HG02973 (cell line): ENCODE measurements at regions not wholly inside any gene's neighbourhood (a gene's known extent, or its start where the extent isn't known, plus 50 kb on each side); places are given as distances from the start of the nearest gene placed in this dataset.

ENCODE experiments used
- ATAC-seq: cut with Tn5 transposase; IDR thresholded peaks from one replicate; pipeline ENCODE4 v1.9.1; 2021; ENCODE audit warnings: moderate library complexity; ENCODE audit not compliant: unreplicated experiment

DNA sequence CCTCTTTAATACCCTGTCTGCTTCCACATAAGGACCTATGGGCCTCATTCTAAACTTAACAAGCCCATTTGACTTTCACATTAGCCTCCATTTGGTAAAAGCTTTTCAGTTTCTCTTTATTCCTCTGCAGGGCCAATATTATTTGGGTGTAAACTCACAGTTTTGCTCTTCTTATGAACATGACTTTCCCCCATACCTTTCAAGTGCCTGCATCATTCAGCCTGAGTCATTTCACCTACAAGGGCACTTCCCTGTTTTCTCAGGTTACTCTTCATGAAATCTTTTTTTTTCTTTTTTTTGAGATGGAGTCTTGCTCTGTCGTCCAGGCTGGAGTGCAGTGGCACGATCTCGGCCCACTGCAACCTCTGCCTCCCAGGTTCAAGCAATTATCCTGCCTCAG, 1258.1 kb upstream of the CELF2 start:
- no peak for ATAC-seq

DNA sequence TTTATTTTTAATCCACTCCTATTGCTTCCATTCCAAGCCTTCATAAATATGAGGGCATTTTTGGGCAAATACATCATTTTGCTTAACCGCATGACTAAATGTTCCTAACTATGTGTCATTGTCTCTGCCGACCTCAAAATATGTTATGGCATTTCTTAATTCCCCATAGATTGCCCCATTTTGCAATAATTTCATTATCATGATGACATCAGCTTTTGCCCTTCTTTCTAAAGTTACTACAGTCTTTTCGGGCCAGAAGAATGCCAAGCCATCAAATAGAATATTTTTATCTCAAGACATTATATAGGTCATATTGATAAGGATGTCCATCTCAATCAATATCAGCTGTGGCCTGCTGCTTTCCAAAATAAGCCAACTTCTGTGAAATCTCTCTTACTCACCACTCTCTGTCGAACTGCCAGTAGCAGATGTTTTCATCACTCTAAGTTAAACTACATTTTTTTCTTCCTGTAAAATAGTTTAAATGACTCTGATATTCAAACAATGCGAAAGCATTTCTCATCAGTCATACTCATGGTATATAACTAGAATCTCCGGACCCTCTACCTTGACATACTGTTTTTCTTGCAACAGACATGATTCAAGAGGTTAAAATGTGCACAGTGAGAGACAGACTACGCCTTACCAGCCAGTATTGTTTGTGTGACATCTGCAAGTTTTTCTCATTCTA, 1254.6 kb upstream of the CELF2 start:
- no peak for ATAC-seq

DNA sequence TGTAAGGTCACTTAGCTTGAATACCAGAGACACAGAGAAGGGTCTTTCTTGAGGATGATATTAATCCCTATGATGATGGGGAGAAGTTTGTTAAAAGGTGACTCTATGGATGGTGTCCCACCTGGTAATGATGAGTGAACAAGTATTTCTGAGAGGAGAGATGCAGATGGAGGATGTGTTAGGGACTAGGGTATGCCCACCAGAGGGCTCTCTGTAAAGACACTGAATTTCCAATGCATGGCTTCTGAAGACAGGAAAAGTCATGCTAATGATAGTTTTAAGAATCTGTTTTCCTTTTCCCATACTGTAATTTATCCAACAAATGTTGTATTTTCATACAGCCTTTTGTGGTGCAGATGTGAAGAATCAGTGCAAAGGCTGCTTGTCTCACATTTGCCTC, 1250.9 kb upstream of the CELF2 start:
- ATAC-seq = no peak

DNA sequence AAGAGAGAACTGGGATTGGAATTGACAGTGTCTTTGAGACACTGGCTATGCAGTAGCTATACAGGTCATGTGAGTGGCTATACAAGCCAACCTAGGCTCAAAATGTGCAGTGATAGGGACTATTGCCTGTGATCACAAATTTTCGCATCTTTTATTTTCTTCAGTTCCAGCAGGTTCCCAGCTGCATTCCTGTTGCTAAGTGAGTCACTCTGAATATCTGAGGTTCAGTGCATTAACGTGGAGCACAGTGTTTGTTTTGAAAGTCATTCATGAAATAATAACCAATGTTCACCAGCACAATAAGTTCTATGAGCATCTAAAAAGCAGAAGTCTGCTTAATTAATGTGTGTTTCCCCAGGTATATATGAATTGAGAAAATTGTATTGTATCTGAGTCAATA, 1236.0 kb upstream of the CELF2 start:
- no peak for ATAC-seq

DNA sequence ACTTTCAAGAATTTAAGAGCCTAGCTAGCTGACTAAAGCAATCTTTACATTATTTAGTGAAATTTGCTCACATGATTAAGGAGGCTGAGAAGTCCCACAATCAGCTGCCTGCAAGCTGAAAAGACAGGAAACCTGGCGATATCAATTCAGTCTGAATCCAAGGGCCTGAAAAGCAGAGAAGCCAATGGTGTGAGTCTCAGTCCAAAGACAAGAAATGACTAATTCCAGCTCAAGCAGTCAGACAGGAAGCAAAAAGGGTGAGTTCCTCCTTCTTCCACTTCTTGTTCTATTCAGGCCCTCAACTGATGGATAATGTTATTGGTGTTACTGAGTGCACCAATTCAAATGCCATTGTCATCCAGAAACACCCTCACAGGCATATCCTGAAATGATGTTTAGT, 1231.6 kb upstream of the CELF2 start:
- no peak for ATAC-seq

DNA sequence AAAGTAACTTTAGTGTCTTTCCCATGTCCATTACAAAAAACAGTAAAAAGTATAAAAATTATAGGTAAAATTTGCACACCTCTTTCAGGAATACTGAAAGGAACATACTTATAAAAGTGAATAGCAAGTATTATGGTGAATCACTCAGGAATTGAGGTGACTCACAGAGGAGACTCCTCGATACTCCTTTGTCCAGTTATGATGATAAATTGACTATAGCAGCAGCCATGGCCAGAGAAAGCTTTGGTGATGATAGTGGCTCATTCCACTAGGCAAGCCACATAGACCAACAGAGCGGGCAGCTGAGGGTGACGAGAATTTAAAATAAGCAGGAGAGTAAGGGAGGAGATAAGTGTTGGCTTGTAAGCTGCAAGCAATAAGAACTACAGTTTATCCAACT, 1231.1 kb upstream of the CELF2 start:
- ATAC-seq = no peak

DNA sequence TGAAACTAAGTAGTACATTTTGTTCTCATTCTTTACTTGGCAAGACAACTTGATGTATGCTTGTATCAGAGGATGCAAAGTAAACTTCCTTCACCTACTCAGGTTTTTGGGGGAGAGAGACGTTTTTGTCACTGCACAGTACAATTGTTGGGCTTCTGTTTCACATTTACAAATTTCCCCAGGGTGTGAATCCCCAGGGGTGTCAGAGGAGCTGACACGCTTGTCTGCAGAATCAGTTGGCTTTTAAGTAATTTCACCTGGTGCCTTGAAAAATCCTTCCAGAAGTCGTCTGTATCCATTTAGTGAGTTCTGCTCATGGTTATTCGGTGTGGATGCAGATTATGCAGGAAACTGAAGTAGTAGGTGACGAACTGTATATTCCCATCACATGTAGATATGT, 1227.7 kb upstream of the CELF2 start:
- ATAC-seq = no peak

DNA sequence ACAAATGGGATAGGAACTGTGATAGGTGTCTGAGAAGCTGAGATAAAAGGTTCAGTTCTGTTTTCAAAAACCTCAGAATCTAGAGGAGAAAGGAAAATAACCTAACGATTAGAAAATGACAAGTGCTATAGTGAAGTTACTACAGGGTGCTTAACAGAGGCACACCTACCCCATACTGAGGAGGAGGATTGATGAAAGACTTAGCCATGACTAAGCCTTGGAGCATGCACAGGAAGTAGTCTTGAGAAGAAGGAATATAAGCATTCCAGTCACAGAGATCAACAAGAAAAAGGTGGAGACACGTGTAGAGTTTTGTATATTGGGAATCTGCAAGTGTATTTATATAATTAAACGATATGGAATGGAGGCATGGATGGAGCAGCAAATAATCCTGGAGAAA, 1225.5 kb upstream of the CELF2 start:
- ATAC-seq = no peak

DNA sequence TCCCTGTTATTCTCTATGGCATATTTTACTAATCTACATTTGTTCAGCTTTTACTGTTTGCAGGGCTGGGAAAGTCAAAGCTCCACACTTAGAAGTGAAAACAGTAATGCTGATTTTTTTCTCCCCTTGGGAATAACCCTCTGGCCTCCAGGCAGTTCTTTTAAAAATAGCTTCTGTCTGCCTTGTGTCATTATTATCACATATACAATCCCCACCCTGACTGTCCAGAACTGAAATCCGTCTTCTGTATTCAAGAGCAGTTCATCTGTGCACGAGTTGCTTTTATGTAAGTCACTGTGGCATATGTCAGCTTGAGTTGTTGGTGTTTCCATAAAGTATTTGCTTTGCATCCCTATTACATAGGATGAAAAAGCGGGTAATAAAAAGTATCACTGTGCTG, 1221.1 kb upstream of the CELF2 start:
- no peak for ATAC-seq

DNA sequence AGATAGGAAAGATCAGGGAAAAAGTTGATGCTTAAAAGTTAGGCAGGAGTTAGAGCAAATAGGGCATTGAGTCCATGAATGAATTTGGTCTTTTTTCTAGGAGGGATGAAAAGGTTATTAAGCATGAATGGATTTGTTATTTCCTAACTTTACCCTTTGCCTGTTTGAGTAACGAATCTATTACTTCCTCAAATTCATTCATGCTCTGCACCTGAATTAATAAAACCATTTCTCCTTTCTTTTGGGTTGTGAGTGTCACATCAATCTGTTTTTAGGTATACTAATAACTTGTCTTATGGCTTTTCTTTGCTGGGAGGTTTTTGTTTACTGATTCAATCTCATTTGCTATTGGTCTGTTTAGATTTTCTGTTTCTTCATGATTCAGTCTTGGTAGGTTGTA, 1217.7 kb upstream of the CELF2 start:
- no peak for ATAC-seq

DNA sequence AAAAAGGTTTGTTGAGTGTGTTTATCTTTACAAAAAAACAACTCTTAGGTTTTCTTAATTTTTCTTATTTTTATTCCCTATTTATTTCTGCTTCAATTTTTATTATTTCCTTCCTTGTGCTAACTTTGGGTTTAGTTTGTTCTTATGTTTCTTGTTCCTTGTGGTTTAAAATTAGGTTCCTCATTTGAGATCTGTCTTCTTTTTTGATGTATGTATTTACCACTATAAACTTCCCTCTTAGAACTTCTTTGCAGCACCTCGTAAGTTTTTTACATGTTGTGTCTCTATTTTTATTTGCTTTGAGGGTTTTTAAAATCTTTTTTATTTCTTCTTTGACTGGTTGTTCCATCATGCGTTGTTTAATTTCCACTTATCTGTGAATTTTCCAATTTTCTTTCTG, 1217.1 kb upstream of the CELF2 start:
- ATAC-seq = no peak

DNA sequence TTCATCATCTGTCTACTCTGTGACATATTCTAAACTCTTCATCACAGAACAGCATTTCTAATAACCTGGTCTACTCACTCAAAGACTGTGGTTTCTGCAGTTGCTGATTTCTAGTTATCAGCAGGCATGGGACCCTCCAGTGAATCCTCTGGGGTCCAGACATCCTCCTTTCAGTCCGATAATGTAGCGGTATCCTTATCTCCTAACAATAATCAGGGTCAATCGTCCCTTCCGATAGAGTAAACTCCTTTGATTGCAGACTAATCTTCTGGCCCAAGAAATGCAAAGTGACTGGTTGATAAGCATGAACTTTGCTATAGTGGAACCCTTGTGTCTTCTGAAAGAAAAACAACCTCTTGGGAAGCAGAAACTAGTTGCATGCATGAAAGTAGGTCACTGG, 1209.8 kb upstream of the CELF2 start:
- ATAC-seq = no peak

DNA sequence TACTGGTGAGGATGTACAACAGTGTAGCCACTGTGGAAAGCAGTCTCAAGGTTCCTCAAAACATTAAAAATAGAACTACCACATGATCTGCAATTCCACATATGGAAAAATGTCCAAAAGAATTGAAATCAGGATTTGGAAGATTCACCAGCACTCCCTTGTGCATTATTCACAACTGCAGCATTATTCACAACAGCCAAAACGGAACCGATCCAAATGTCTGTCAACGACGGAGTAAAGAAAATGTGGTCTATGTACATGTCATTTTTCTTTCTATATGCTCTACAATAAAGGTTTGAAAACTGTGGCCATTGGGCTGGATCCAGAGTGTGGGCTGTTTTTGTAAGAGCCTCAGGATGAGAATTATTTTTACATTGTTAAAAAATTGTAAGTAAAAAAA, 1206.1 kb upstream of the CELF2 start:
- ATAC-seq = no peak

DNA sequence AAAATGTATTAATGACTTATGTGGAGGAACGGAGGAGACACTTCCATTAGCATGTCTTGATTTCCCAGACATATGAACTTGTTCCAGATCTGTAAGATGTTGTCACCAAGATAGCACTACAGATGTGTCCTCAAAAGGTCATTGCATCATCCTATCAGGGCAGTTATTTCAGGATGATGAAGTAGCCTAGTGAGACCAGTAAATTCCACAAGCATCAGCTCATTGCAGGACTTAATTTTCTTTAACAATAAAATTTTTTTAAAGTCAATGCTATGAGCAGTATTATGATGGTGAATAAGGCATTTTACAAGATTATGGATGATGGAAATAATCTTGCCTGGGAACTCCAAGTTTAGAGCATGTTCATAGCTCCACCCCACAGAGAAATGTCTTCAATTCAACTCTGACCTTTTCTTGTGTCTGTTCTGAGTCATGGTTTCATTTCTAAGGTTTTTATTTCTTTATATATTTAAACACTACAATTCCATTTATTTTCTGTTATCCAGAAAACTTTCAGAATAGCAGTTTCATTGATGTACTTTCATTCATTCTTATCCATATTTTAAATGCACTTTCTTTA, 1203.3 kb upstream of the CELF2 start:
- no peak for ATAC-seq

DNA sequence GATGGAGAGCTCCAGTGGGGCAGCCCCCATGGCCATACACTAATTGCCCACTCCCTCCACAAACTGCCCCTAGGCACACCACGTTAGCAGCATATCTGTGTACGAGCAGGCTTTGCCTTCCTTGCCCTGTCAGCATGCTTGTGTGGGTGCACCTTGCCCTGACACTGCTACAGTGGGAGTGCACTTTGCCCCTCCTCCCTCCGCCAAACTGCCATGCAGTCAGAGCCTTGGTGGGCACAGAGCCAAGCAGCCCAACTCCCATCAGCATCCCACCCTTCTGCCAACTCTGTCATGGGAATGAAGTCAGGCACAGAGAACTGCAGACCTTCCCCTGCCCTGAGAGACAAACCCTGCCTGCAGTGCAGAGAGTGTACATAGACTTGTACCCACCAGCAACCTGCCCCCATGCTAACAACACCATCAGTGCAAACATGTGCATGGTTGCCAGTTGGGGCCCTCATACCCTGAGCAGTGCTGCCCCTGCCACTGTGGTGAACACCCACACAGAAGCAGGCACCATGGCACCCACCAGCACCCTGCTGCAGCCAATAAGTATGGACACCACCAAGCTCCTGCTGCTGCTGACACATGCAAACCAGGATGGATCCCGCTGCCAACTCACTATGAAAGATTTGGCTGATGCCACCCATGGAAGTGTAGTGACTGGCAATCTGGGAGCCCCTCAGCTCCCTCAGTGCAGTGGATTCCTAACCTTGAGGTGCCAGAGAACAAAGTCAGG, 1197.7 kb upstream of the CELF2 start:
- no peak for ATAC-seq

DNA sequence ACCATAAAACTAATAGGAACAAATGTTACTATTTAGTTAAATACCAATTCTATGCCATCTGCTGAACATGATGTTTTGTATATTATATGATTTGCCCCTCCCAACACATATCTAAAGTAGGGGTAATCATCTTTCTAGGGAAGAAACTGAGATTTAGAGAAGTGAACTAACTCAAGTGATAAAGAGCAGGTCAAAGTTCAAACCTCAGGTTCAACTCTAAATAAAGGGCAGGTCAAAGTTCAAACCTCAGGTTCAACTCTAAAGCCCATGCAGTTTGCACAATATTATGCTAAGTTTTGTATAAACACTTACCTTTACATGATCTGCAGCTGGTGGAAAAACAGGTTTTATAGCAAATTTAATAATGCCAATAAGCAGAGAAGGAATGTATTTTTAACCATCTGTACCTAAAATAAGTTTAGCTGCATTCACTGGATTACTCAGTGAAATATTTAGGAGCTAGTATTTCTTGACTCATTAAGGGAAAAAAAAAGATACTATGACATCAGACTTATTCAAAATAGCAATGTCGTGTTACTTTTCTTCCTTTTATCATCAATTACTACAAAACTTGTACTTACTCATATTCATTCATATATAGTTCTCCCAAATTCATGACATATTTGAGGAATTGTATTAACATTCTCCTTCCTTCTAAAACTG, 1194.3 kb upstream of the CELF2 start:
- no peak for ATAC-seq

DNA sequence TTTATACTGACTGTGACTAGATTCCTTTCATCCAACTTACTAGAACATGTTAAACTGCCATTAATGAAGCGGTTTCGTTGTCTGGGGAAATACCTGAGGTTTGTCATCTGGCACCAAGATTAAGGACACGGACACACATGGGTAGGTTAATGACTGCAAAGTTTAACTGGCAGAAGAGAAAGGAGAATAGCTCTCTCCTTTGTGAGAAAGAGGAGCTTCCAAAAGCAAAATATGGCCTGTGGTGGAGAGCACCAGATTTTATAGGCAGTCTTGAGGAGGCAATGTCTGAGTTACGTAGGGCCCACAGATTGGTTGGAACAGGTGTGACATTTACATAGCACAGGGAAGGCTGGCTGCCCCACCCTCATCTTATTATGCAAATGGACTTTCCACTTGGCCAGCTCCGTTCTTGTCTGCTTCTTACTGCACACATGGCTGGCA, 1193.0 kb upstream of the CELF2 start:
- ATAC-seq = no peak

DNA sequence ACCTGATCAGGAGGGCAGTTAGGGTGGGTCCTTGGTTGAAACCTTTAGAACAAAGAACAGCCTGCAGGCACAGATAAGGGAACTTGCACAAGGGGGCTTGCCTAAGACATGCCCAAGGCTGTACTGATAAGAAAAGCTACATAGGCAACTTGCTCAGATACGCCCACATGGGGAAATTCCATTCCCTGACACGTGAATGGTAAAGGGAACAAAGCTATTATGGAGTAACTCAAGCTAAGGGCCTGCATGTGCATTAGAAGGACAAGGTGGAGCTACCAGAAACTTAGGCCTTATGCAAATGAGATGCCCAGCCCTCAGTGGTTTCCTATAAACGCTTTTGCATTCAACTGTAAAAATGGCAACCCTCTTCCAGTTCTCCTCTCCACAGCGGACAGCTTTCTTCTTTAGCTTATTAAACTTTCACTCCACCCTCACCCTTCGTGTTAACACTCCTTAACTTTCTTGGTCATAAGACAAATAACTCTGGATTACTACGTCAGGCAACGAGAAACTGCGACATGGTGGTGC, 1192.1 kb upstream of the CELF2 start:
- no peak for ATAC-seq

DNA sequence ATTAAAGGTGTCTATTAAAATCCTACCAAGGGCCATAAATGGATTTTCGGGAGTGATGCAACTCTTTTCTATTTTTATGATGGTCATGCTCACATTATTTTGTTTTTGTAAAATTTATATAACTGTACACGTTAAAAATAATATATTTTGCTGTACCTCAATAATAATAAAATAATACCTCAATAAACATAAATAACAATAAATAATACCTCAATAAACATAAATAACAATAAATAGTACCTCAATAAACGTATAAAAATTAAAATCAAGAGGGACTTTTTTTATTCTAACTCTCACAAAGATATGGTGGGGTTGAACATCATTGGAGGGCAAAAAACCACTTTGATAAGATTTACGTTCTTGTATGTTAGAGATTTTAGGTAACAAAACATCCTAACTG, 1189.6 kb upstream of the CELF2 start:
- no peak for ATAC-seq

DNA sequence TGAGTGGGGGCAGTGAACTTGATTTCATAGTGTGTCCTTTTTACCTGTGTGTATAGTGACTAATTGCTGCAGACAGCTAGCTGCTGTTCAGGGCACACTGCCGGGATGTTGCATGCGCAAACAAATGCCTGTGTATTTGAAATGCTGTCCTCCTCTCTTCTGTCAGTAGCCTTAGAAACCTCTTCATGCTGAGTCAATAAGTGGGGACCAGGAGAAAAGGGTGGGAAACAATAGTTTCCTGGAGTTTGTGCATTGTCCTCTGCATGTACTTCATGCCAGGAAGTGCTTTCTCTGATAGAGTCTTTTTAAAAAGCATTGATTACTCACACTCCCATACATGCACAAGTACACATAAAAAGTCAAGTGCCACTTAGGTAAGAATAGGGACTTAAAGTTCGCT, 1183.7 kb upstream of the CELF2 start:
- no peak for ATAC-seq

DNA sequence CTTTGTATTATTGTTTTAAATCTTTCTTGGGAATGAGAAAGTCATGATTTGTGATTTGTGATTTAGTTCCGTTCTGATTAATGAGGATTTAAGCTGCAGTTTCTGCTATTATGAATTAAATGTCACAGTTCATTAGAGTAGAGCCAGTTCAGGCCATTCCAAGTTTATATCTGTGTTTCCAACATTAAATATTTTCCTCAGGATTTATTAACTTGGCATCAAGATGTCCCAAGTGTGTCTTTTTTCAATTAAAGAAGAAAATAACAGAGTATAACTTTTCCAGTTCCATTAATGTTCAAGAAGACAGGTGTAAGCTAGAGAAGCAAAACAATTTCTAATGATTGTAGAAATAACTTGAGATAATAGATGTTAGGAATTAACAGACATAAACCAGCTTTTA, 1183.2 kb upstream of the CELF2 start:
- ATAC-seq = no peak

DNA sequence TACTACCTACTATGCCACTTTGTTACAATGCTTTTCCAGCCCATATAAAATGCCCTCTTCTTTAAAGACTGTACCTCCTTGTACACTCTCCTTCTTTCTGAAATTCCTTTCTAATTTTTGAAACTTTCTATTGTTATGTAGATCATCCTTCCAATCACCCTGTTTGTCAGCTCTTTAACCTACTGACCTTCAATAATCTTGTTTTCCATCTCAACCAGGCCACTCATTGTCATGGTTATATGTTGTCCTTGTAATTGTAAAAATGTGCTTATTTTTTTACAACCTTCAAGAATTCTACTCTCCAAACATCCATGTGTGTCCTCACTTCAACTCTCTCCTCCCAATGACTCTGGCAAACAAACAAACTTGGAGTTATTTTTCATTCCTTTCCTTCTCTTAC, 1172.6 kb upstream of the CELF2 start:
- no peak for ATAC-seq
